IPS-NIHi7 (cell line): ENCODE measurements at regions not wholly inside any gene's neighbourhood (a gene's known extent, or its start where the extent isn't known, plus 50 kb on each side); places are given as distances from the start of the nearest gene placed in this dataset.
A peak's percentile ranks its signal among the peaks of the same experiment; 100 is the strongest.
"Not testable (repeated sequence)": the region's sequence is repeated elsewhere in the genome, so short reads cannot be mapped to it uniquely, and the experiment has no call there.

Experiments used
- DNase-seq: peaks from one replicate; pipeline ENCODE4 v3.0.0; 2012; ENCODE audit warnings: mixed read lengths; ENCODE audit errors: extremely low spot score

DNA sequence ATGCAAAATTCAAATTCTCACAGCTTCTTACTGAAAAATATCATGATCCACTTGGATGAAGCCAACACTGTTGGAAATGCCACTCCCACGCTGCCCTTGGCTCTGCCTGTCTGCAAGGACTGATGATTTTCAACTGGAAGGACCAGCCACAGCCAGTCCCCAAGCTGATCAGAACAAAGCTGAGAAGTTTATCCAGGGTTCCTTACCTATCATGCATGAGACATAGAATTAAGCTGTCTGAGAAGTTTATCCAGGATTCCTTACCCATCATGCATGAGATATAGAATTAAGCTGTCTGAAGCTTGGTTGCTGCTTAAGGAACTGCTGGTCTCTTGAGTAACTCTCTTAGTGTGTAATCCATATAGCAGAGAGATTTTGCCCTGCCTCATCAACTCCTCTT, 159.8 kb upstream of the TMEM260 start:
- DNase-seq: no peak

DNA sequence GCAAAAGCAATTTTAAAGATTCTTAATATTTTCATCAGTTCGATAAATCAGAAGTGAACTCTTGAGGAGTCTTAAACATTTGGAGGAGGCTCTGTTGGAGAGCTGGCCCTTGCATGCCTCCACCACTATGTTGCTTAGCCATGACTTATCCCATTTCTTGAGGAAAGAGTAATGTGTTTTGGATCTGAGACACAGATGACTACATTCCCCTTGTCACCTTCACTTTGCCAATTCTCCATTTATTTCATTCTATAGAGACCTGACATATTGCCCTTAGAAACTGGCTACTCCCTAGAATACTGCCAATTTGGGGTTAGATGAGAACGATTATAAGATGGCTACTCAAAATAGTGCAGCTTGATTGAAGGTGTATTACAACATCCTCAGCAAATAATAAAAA, 157.4 kb upstream of the TMEM260 start:
- DNase-seq: no peak

DNA sequence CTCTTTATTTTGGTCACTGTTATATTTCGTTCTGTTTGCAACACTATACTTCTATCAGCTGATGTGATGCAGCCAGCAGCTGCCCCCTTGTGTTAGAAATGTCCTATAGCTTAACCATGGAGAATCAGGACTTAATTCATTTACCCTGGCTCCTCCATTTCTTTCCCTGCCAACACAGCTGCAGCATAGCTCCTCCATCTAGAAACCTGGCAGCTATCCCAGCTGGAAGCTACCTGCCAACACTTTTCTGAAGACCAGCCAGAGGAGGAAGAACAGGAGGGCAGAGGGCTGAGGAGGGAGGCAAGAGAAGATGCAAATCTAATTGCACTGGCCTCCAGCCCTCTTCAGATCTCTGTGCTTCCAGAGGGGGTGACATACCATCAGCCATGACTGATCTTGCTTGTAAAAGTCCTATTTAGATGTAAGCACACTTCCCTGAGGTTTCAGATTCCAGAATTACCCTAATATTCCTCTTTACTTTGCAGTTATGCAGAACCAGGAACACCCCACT, 156.8 kb upstream of the TMEM260 start:
- peak; percentile 79 for DNase-seq

DNA sequence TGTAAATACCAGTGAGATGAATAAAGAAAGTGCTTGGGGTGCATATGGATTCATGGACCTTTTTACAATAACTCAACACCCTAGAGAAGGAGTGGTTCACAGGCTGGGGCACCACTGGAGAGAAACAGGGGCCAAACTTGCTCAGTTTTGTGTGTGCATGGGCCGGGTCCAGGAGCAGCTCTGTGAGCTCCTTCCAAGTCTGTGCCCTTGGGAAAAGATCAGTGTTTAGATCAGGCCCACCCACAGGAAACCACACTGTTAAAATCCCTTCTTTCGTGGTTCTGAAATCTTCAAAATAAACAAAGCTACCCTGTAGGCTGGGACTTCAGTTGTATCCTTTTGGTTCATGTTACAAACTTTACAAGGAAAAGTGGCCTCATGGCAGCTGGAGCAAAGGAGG, 156.1 kb upstream of the TMEM260 start:
- DNase-seq: no peak

DNA sequence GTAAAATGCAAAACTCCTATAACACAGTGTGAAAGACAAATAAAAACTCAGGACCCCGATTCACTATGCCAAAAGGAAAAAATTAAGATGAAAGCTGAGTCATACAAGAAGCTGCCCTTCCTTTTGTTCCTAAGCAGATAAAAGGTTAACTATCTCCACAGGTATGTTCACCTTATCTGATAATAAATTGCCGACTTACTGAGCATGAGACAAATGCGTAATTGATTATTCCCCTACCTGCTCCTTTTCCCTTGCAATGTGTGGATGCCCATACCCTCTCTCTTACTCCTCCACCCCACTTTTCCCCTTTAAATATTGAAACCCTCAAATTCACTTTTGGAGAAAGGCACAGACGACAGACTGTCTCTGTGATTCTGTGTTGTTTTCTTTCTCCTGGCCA, 148.6 kb upstream of the TMEM260 start:
- DNase-seq: no peak

DNA sequence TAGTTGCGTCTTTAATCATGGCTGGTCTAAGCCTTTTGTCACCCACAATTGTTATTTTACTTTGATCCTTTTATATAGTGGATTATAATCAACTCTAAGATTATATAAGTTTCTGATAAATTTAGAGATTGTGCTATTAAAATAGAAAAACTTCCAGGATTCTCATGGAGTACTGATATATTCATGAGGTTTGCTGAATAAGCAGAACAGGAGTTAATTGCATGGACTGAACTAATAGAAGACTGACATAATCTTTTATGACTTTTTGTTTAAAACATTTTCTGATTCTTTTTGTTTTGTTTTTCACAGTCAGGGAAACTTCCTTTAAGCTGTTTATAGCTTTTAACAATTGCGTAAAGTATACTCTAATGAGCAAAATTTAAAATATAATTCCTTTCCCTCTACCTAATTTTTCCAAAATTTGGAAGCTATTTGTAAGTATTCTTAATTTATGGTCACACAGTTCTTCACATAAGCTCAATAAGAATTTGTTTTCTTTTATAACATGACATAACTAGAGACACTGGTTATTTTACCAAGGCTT, 129.9 kb upstream of the TMEM260 start:
- DNase-seq: no peak

DNA sequence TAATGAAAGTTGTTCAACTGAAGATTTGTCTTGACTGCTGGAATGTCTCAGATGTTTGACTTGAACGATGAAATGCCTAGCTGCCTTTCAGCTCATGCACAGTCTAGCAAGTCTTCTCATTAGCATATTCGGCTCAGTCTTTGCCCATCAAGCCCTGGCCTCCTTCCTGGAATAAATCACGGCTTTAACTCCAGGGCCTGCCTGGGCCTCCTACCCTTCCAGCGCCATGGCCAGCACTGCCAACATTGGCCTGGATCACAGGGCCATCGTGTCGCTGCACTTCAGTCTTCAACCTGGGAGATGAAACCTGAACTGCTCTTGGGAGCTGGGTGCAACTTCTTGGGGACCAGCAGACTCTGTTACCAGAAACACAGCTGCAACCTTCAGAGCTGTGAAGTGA, 126.7 kb upstream of the TMEM260 start:
- DNase-seq: no peak

DNA sequence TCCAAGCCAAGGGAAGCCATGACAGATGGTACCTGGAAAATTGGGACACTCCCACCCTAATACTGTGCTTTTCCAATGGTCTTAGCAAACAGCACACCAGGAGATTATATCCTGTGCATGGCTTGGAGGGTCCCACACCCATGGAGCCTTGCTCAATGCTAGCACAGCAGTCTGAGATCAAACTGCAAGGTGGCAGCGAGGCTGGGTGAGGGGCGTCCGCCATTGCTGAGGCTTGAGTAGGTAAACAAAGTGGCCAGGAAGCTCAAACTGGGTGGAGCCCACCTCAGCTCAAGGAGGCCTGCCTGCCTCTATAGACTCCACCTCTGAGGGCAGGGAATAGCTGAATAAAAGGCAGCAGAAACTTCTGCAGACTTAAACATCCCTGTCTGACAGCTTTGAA, 124.9 kb upstream of the TMEM260 start:
- DNase-seq: not testable (repeated sequence)

DNA sequence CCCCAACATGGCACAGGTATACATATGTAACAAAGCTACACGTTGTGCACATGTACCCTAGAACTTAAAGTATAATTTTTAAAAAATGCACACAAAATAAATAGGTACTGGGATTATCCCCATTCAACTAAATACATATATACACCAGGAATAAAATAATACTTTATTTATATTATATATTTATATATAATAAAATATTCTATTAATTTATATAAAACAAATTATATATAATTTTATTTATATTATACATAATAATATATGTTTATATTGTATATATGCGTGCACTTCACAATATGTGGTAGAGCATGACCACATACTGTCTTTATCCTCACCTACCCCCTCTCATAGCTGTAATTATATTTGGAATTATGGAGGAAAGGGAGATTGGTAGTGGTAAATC, 119.1 kb upstream of the TMEM260 start:
- DNase-seq: no peak

DNA sequence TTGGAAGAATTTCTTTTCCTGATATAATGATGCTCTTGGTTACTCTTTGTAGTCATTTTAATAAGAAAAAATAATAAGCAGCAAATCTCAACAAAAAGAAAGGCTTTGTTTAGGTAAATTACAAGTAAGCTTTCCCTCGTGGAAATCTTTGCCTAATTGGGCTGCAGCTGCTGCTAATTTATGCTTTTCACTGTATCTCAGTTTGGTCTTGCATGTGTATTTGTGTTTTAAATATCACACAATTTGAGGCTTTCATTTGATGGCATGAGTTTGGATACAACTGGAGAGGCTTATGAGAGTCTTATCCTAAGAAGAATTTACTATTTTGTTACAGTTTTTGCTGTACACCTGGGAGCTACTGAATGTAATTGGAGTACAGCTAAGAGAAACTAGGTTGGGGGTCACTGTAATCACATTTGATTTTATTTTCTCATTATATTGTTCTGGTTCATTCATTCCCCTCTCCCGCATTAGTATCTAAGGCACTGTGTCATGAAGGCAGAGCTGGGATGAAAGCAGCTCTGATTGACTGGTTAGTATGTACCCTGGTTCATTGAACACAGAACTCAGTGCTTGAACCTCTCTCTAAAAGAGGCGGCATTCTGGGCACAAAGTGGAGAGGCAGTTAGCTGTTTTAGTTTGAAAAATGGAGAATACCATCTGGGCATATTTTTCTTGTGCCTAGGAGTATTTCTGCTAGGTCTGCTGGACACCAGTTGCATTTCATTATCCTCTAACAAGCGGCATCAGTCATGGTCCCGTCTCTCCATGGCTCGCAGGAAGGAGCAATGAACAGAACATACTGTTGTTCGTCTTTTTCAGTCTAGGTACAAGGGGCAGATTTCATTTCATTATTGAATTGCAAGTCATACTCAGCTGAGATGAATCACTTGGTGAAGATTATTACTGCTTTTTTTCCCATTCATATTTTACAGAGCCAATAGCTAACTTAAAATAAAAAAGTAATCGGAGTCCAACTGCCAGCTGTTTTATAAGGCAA, 118.0 kb upstream of the TMEM260 start:
- DNase-seq: no peak

DNA sequence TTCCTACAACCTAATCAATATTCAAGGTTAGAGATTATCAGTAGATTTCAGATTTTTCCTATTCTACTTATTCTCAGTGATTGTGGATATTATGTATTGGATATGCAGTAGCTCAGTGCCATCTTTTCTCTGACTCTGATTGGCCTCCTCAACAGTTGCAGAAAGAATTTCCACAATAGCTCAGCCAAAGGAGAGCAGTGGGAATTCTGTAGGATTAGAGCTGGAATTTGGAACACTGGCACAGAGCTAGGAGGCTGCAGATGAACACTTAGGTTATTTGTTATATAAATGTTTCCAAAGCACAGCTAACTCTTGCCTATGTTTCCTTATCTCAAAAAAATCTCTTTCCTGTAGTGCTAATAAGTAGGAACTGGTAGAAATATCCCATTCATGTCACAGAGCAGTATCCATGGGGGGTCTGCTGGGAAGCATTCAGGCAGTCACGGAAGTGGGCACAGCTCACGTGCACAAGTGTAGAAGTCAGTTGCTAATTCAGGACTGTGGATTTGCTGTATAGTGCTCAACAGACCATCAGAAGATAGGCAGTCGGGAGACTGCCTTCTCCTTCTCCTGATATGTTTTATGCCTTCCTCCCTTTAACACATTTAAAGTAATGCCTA, 116.2 kb upstream of the TMEM260 start:
- no peak for DNase-seq

DNA sequence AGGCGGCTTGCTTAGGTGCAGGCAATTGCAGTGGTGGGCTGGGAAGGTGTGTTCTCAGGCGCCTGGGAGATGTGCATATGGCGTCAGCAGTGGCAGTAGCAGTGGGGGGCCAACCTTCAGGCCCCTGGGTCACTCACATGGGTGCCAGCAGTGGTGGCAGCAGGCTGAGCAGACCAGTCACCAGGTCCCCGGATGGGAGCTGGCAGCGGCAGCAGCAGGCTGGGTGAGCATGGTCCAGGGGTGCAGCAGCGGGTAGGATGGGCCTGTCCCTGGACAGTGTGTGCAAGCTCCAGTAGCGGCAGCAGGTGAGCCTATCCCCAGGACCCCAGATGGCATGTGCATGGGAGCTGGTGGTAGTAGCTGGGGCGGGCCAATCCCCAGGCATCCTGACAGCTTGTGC, 108.5 kb upstream of the TMEM260 start:
- DNase-seq: no peak

DNA sequence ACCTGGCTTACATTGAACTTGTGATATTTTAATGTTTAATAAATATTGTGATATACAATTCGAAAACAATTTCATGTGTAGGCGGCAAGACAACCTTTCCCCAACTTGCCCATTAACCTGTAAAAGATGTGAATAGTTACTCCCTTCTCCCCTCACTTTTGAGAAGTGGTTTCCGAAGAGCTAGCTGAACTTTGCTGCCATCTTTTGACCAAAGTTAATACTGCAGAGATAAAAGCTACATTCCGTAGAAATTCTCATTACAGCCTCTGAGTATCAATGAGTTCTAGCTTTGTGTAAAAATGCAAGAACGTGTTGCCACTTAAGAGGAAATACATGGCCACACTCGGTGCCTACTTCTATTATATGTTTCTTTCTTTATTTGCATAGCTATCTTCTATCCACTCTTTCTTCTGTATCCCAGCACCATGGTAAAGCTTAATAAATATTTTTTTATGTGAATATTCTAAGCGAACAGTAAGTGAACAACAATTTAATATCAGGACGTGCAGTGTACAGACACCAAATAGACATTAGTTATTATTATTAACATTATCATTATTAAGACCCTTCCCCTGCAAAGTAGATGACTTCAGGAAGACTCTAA, 105.1 kb upstream of the TMEM260 start:
- peak; percentile 50 for DNase-seq

DNA sequence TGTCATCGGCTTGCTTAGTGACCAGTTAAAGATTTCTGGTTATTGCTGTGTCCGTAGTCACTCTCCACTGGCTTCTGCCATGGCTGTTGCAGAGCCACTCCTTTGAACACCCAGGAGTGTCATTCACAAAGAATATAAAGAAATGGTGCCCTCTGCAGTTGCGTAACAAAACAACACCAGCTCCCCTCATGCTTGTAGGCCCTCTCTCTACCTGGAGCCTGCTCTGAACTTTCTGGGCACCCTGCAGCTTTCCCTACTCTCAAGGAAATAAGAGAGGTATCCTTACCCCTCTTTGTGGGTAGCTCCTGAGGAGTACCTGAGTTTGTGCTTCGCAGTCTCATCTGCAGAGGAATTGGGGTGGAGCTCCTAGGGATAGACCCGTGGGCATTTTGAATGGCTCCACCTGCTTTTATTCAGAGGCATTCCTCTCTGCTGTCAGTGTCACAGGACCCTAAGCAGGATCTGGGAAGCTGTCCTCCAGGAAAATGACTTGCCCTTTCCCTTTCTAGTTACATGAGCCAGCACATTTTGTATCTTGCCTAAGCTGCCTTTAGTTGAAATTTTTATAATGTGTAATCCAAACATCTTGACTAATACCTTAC, 97.2 kb upstream of the TMEM260 start:
- peak; percentile 72 for DNase-seq

DNA sequence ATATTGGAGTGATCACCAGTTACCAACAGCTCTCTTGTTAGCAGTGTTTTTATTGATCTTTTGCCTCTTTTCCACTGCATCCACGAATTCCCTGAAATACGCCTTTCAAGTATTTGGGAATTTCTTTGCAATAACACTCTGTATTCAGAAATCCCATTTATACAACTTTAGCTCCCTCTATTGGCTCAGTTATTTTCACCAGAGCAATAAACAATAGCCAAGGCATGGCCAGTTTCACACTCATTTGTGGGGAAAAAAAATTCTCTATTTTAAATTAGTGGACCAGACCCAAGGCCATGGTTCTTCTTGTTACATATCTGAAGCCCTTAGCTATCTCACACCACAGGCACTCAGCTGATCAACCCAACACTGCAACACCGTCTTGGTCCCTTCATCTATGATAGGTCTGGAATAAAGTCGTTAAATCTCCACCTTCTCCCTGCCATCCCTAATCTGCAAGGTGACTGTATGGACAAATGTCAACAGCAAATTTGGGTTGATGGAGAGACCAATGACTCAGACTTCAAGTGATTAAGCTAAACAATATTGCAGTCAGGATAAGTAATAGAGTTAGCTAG, 92.4 kb upstream of the TMEM260 start:
- no peak for DNase-seq

DNA sequence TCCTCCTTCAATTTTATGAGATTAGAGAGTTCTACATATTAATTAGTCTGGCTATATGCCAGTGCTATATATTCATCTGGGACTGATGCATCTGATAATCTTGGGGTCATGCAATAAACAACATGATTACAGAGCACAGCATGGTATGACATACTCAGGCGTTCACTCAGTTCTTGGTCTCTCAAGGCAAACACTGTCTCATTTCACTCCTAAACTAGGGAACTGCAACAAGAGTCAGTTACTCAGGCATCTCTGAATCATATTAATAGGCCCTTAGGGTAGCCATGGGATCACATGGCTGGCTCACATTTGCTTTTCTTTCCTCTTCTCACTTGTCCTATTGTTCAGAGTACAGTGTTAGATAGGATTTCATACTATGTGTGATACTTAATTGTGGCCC, 91.8 kb upstream of the TMEM260 start:
- DNase-seq: no peak

DNA sequence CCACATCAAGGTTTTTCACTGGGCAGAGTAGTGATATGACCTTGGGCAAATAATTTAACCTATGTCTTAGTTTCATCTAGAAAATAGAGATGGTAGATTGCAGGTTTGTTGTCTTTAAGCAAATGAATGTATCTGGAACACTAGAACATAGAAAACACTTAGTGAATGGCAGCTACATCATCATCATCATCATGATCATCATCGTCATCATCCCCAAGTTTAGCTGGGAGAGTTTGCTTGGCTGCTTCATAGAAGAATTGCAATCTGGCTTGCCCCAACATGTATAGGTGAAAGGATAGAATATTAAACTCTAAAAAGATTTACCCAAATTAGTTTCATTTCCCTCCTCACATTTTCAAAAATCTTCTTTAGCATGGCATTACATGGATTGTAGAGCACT, 91.3 kb upstream of the TMEM260 start:
- DNase-seq: no peak

DNA sequence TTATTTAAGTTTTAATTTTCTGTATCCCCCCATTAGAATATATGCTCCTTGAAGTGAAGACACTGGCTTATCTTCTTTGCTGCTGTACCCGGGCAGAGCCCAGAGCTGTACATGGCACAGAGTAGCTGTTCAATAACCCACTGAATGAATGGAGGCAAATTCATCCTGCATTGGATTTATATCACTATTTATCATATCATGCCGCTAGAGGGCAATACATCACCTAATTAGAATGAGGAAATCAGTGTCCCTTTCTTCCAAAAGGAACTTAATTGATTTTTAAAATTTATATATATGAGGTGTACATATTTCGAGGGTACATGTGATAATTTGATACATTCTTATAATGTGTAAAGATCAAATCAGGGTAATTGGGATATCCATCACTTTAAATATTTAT, 89.2 kb upstream of the TMEM260 start:
- DNase-seq: no peak

DNA sequence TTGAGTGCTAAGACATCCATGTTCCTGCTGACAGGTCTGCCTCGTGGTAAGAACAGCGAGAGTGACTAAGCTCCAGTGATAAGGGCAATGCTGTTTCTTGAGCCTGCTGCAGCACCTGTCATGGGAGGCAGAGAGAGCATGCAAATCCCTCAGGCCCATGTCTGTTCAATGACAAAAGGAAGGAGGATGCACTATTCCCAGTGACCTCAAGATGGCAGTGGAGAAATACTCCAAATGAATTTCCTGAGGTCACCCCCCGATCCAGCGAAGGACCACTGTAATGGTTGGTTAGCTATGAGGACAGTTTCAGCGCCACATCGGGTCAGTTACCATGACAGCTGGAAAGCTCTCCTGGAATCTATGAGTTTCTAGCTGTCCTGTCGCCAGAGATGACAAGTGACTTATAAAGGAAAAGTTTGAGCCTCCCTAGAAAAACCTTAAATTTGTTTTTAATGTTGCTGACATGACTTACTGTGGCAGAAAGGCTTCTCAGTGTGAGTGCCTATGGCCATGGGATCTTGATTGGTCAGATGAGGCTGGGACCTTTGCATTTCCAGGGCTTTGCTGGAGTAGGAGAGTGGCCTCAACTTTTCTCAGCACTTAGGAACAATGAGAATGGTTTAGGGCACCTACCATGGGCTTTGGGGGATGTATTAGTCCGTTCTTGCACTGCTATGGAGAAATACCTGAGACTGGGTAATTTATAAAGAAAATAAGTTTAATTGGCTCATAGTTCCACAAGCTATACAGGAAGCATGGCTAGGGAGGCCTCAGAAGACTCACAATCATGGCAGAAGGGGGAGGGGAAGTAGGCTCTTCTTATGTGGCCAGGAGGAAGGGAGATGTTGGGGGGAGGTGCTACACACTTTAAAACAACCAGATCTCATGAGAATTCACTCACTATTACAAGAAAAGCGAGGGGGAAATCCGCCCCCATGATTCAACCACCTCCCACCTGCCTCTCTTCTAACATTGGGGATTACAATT, 88.0 kb upstream of the TMEM260 start:
- DNase-seq: peak; percentile 78

DNA sequence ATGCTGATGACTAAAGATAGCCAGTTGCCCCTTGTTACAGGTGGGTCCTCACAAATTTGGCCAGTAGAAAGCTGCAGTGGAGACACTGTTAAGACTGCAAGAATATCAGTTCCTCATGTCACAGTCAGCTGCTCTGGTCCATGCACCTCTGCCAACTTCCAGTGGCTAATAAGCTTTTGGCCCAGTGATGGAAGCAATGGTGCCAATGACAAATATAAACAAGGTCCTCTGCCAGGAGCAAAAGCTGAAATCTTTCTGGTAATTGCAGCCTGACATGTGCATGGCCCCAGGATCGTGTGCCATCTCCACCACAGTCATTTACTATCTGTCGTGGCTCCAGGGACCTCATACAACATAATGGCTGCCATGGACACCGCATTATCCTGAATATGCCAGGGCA, 85.4 kb upstream of the TMEM260 start:
- DNase-seq: no peak
